ENCODE measurements at regions not wholly inside any gene's neighbourhood (a gene's known extent, or its start where the extent isn't known, plus 50 kb on each side); places are given as distances from the start of the nearest gene placed in this dataset.

- peak; percentile 46 to 64 (median 60) for ATAC-seq
- Histone ChIP-seq H3K36me3 (no peaks in the 10 kb centered on the region), H3K27ac (peak overlapping the region in 1 of 3 donors; percentile 41), H3K27me3 (no peaks in the 10 kb centered on the region), H3K9me3 (no peaks in the 10 kb centered on the region), H3K4me1 (peaks cover 0 to 29% (median 3%) of the 10 kb centered on the region in 4 donors), H3K4me3 (no peak overlapping the region)
- 28% methylated on average over 6 of the region's 6 CpGs for WGBS (ENCODE audit: insufficient coverage, low coverage, low lambda C conversion rate, missing lambda C conversion rate)
- intact Hi-C loops (cut with DNase I): no loop called here
- DNase-seq: peak in 2 of 3 donors; percentile 50 to 60
- TF ChIP-seq POLR2A (IDR thresholded peaks at IDR 0.05): no peak
- TF ChIP-seq CTCF (IDR thresholded peaks at IDR 0.05): no peak
Measured at GRCh38 chr1:93753791-93754763, 72.4 kb upstream of the BCAR3 start.

- TF ChIP-seq POLR2A (IDR thresholded peaks at IDR 0.05) (no peak), CTCF (IDR thresholded peaks at IDR 0.05) (no peak)
- DNase-seq (peak in 2 of 3 donors; percentile 60 to 84), ATAC-seq (peak; percentile 37 to 71 (median 52))
- H3K4me3 ChIP-seq: no peak overlapping the region
- intact Hi-C loops (cut with DNase I): no loop called here
- no peaks in the 10 kb centered on the region for H3K9me3 ChIP-seq
- peaks cover 0 to 17% (median 0%) of the 10 kb centered on the region in 4 donors for H3K4me1 ChIP-seq
- WGBS (ENCODE audit: insufficient coverage, low coverage, low lambda C conversion rate, missing lambda C conversion rate): 54% methylated on average over 2 of the region's 6 CpGs
- H3K27me3 ChIP-seq: no peaks in the 10 kb centered on the region
- no peak overlapping the region for H3K27ac ChIP-seq
- no peaks in the 10 kb centered on the region for H3K36me3 ChIP-seq
Measured at GRCh38 chr1:93751377-93752250, 70.0 kb upstream of the BCAR3 start.

DNA sequence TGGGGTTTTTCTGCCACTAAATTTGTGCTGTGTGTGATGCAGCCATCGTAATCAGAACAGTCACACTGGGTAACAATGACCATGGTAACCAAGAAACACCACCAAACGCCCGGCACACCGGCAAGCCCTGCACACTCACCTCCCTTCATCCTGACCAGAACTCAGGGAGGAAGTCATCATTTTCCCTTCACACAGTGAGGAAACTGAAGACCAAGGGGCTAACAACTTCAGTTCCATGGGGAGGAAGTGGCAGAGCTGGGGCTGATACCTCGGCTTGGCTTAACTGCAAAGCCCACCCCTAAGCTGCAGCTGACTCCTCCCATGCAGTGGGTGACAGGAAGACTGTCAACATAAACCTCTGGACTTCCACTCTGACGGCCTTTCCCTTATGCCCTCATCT lies 69.3 kb upstream of the BCAR3 start:
- no peaks in the 10 kb centered on the region for H3K9me3 ChIP-seq
- H3K27me3 ChIP-seq: no peaks in the 10 kb centered on the region
- H3K36me3 ChIP-seq: no peaks in the 10 kb centered on the region
- no peak overlapping the region for H3K4me3 ChIP-seq
- intact Hi-C loops (cut with DNase I): no loop called here
- TF ChIP-seq CTCF (IDR thresholded peaks at IDR 0.05) (no peak), POLR2A (IDR thresholded peaks at IDR 0.05) (no peak)
- WGBS (ENCODE audit: insufficient coverage, low coverage, low lambda C conversion rate, missing lambda C conversion rate): 0% methylated on average over 1 of the region's 6 CpGs
- peaks cover 0 to 17% (median 0%) of the 10 kb centered on the region in 4 donors for H3K4me1 ChIP-seq
- H3K27ac ChIP-seq: no peak overlapping the region
- ATAC-seq (peak in 3 of 4 donors; percentile 9 to 46 (median 29)), DNase-seq (no peak)

DNA sequence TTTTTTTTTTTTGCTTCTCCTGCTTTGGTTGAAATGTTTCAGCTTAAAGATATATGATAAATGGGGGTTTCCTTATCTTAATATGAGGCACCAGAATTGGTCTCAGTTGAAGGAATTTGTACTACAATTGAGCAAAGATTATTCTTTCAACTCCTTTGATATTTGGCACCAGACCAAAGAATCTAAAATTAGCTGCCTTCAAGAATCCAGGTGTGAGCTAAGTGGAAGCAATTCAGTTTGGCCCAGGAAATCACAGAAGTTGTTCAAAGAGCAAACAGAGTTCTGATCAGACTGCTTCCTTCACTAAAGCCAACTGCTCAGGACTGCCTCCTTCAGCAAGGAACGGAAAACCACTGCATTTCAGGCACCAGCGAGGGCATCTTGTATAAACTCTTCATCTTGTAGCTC lies 68.3 kb upstream of the BCAR3 start:
- TF ChIP-seq CTCF (IDR thresholded peaks at IDR 0.05) (no peak), POLR2A (IDR thresholded peaks at IDR 0.05) (no peak)
- H3K27me3 ChIP-seq: no peaks in the 10 kb centered on the region
- ATAC-seq (no peak), DNase-seq (no peak)
- H3K9me3 ChIP-seq: no peaks in the 10 kb centered on the region
- H3K4me1 ChIP-seq: peaks cover 0 to 17% (median 0%) of the 10 kb centered on the region in 4 donors
- intact Hi-C loops (cut with DNase I): no loop called here
- H3K4me3 ChIP-seq: no peak overlapping the region
- no peaks in the 10 kb centered on the region for H3K36me3 ChIP-seq
- 86% methylated on average over 2 of the region's 2 CpGs for WGBS (ENCODE audit: insufficient coverage, low coverage, low lambda C conversion rate, missing lambda C conversion rate)
- H3K27ac ChIP-seq: no peak overlapping the region

Measured in right lobe of liver (tissue), 6 donors.